NCI-H1417 (cell line): ENCODE measurements at regions not wholly inside any gene's neighbourhood (a gene's known extent, or its start where the extent isn't known, plus 50 kb on each side); places are given as distances from the start of the nearest gene placed in this dataset.

ENCODE experiments used
- DNase-seq, 3 experiments: peaks; one replicate each; lab custom pipeline; 2025; lab: John Stamatoyannopoulos, UW

- DNase-seq = no peak
Measured at GRCh38 chr13:59447846-59448620, 715.7 kb downstream of the DIAPH3 start.

- no peak for DNase-seq
Measured at GRCh38 chr13:59449750-59450149, 714.0 kb downstream of the DIAPH3 start.

- DNase-seq = no peak
Measured at GRCh38 chr13:59450229-59450628, 713.5 kb downstream of the DIAPH3 start.

- no peak for DNase-seq
Measured at GRCh38 chr13:59451236-59451635, 712.5 kb downstream of the DIAPH3 start.

GRCh38 chr13:59452189-59452890 is 711.4 kb downstream of the DIAPH3 start:
- DNase-seq = peak in 2 of 3 experiments; percentile 83 to 97

- peak in 1 of 3 experiments; percentile 39 for DNase-seq
Measured at GRCh38 chr13:59458908-59459579, 704.7 kb downstream of the DIAPH3 start.

- no peak for DNase-seq
Measured at GRCh38 chr13:59459972-59460371, 703.8 kb downstream of the DIAPH3 start.

GRCh38 chr13:59461411-59461810 is 702.3 kb downstream of the DIAPH3 start:
- no peak for DNase-seq

- no peak for DNase-seq
Measured at GRCh38 chr13:59463023-59463422, 700.7 kb downstream of the DIAPH3 start.

GRCh38 chr13:59464926-59465325 is 698.8 kb downstream of the DIAPH3 start:
- no peak for DNase-seq

- no peak for DNase-seq
Measured at GRCh38 chr13:59468396-59468795, 695.3 kb downstream of the DIAPH3 start.

GRCh38 chr13:59471106-59471505 is 692.6 kb downstream of the DIAPH3 start:
- DNase-seq = no peak

- no peak for DNase-seq
Measured at GRCh38 chr13:59472134-59472533, 691.6 kb downstream of the DIAPH3 start.

- DNase-seq = no peak
Measured at GRCh38 chr13:59474696-59475095, 689.0 kb downstream of the DIAPH3 start.

GRCh38 chr13:59475911-59476310 is 687.8 kb downstream of the DIAPH3 start:
- DNase-seq = no peak

- no peak for DNase-seq
Measured at GRCh38 chr13:59476366-59476765, 687.4 kb downstream of the DIAPH3 start.

- DNase-seq = no peak
Measured at GRCh38 chr13:59477011-59477410, 686.7 kb downstream of the DIAPH3 start.

- peak in 2 of 3 experiments; percentile 11 to 48 for DNase-seq
Measured at GRCh38 chr13:59478908-59479307, 684.8 kb downstream of the DIAPH3 start.

GRCh38 chr13:59479629-59480028 is 684.1 kb downstream of the DIAPH3 start:
- no peak for DNase-seq

- DNase-seq = peak in 1 of 3 experiments; percentile 26
Measured at GRCh38 chr13:59480396-59481259, 683.1 kb downstream of the DIAPH3 start.

GRCh38 chr13:59483501-59484145 is 680.1 kb downstream of the DIAPH3 start:
- DNase-seq = no peak
